NCI-H1092 (cell line): ENCODE measurements at regions not wholly inside any gene's neighbourhood (a gene's known extent, or its start where the extent isn't known, plus 50 kb on each side); places are given as distances from the start of the nearest gene placed in this dataset.
A peak's percentile ranks its signal among the peaks of the same experiment; 100 is the strongest.

Experiments used
- DNase-seq: peaks from one replicate; lab custom pipeline; 2025; lab: John Stamatoyannopoulos, UW

- no peak for DNase-seq
Observed at GRCh38 chr2:5067816-5068215, 624.4 kb upstream of the SOX11 start.

- DNase-seq = no peak
Observed at GRCh38 chr2:5070257-5070656, 621.9 kb upstream of the SOX11 start.

GRCh38 chr2:5074733-5075132 is 617.5 kb upstream of the SOX11 start:
- DNase-seq = no peak

GRCh38 chr2:5076599-5076998 is 615.6 kb upstream of the SOX11 start:
- DNase-seq = no peak

GRCh38 chr2:5077479-5078089 is 614.6 kb upstream of the SOX11 start:
- no peak for DNase-seq

- no peak for DNase-seq
Observed at GRCh38 chr2:5083402-5083801, 608.8 kb upstream of the SOX11 start.

- DNase-seq = no peak
Observed at GRCh38 chr2:5089409-5089808, 602.8 kb upstream of the SOX11 start.

- no peak for DNase-seq
Observed at GRCh38 chr2:5093056-5093455, 599.1 kb upstream of the SOX11 start.

GRCh38 chr2:5093518-5093917 is 598.7 kb upstream of the SOX11 start:
- no peak for DNase-seq

GRCh38 chr2:5094192-5094591 is 598.0 kb upstream of the SOX11 start:
- DNase-seq = no peak

- DNase-seq = no peak
Observed at GRCh38 chr2:5098286-5098685, 593.9 kb upstream of the SOX11 start.

GRCh38 chr2:5102823-5103222 is 589.4 kb upstream of the SOX11 start:
- DNase-seq = no peak

GRCh38 chr2:5111581-5111980 is 580.6 kb upstream of the SOX11 start:
- peak; percentile 70 for DNase-seq

- DNase-seq = no peak
Observed at GRCh38 chr2:5119046-5119445, 573.1 kb upstream of the SOX11 start.

- DNase-seq = no peak
Observed at GRCh38 chr2:5121121-5121520, 571.1 kb upstream of the SOX11 start.

- DNase-seq = no peak
Observed at GRCh38 chr2:5121642-5122041, 570.5 kb upstream of the SOX11 start.

GRCh38 chr2:5123582-5124196 is 568.5 kb upstream of the SOX11 start:
- DNase-seq = no peak

GRCh38 chr2:5125017-5125730 is 567.0 kb upstream of the SOX11 start:
- DNase-seq = peak; percentile 2

- DNase-seq = no peak
Observed at GRCh38 chr2:5132281-5132680, 559.9 kb upstream of the SOX11 start.

GRCh38 chr2:5140347-5140746 is 551.8 kb upstream of the SOX11 start:
- no peak for DNase-seq

GRCh38 chr2:5144159-5144558 is 548.0 kb upstream of the SOX11 start:
- DNase-seq = no peak

- DNase-seq = no peak
Observed at GRCh38 chr2:5145053-5145452, 547.1 kb upstream of the SOX11 start.

- no peak for DNase-seq
Observed at GRCh38 chr2:5145801-5146200, 546.4 kb upstream of the SOX11 start.
